OCI-LY7 (cell line): ENCODE measurements at regions not wholly inside any gene's neighbourhood (a gene's known extent, or its start where the extent isn't known, plus 50 kb on each side); places are given as distances from the start of the nearest gene placed in this dataset.
"Not testable (repeated sequence)": the region's sequence is repeated elsewhere in the genome, so short reads cannot be mapped to it uniquely, and the experiment has no call there.

Experiments used
- BruUV-seq: library from RNA; stranded (reverse); fragments of 400-500 nt; replicated peaks from 2 replicates; lab custom pipeline; 2021; lab: Mats Ljungman, UMichigan
- CTCF ChIA-PET: fragments of 300-600 bp; sonication (Branson Sonifier 250); formaldehyde crosslinking; loops from one replicate; lab custom pipeline; 2022; ENCODE audit warnings: antibody characterized with exemption; ENCODE audit not compliant: unreplicated experiment; lab: Charles Lee
- POLR2A ChIA-PET: fragments of 300-600 bp; sonication (Branson Sonifier 250); formaldehyde crosslinking; loops from one replicate; lab custom pipeline; 2022; ENCODE audit warnings: antibody characterized with exemption; lab: Charles Lee
- DNase-seq: peaks from one replicate; pipeline ENCODE4 v3.0.0-alpha.2; 2015; ENCODE audit warnings: low spot score
- H2AFZ ChIP-seq: fragments of 200-600 bp; sonication (generic), shearing (Covaris generic); 2 replicates; pipeline ENCODE4 v1.6.1; 2014; ENCODE audit warnings: mild to moderate bottlenecking, antibody characterized with exemption, low read length, moderate library complexity
- H3K27ac ChIP-seq: fragments of 200-600 bp; sonication (generic); 2 replicates; pipeline ENCODE4 v1.5.1; 2014; ENCODE audit warnings: mixed run types, low read depth, mild to moderate bottlenecking, moderate library complexity, low read length, inconsistent platforms; ENCODE audit not compliant: poor library complexity, severe bottlenecking
- H3K36me3 ChIP-seq: fragments of 200-600 bp; sonication (generic); 2 replicates; pipeline ENCODE4 v1.6.1; 2014; ENCODE audit warnings: mild to moderate bottlenecking, antibody characterized with exemption, low read length, moderate library complexity, mixed read lengths; ENCODE audit not compliant: insufficient read depth
- H3K4me1 ChIP-seq: fragments of 200-600 bp; sonication (generic); 2 replicates; pipeline ENCODE4 v1.5.1; 2014; ENCODE audit warnings: mild to moderate bottlenecking, low read length; ENCODE audit not compliant: insufficient read depth, poor library complexity, severe bottlenecking
- H3K4me2 ChIP-seq: fragments of 200-600 bp; sonication (generic); 2 replicates; pipeline ENCODE4 v1.6.1; 2014; ENCODE audit warnings: mild to moderate bottlenecking, low read length
- H3K4me3 ChIP-seq: fragments of 200-600 bp; sonication (generic); 2 replicates; pipeline ENCODE4 v1.5.1; 2014; ENCODE audit warnings: mild to moderate bottlenecking, low read depth, low read length; ENCODE audit not compliant: poor library complexity, severe bottlenecking
- H3K79me2 ChIP-seq: fragments of 200-600 bp; sonication (generic); 2 replicates; pipeline ENCODE4 v1.6.1; 2016; ENCODE audit warnings: low read depth, mild to moderate bottlenecking, low read length, moderate library complexity, mixed read lengths; ENCODE audit not compliant: insufficient read depth
- H3K9me2 ChIP-seq: fragments of 200-600 bp; sonication (generic); 2 replicates; pipeline ENCODE4 v1.6.1; 2016; ENCODE audit warnings: mild to moderate bottlenecking, low read length, mixed read lengths; ENCODE audit not compliant: insufficient read depth
- H3K9me3 ChIP-seq: fragments of 200-600 bp; sonication (generic); 2 replicates; pipeline ENCODE4 v1.6.1; 2014; ENCODE audit warnings: mild to moderate bottlenecking, mixed run types, low read length, mixed read lengths
- H4K20me1 ChIP-seq: fragments of 200-600 bp; sonication (generic); 2 replicates; pipeline ENCODE4 v1.6.1; 2014; ENCODE audit warnings: mild to moderate bottlenecking, antibody characterized with exemption, low read length, moderate library complexity, mixed read lengths; ENCODE audit not compliant: insufficient read depth
- CTCF ChIP-seq: fragments of 200-600 bp; sonication (generic); conservative IDR thresholded peaks from 2 replicates; pipeline ENCODE4 v1.5.1; 2014; ENCODE audit warnings: mild to moderate bottlenecking, antibody characterized with exemption, low read length, moderate library complexity, mixed read lengths
- EZH2phosphoT487 ChIP-seq: fragments of 200-600 bp; sonication (generic); IDR thresholded peaks from 2 replicates; pipeline ENCODE4 v1.6.1; 2018; ENCODE audit warnings: low read depth, borderline replicate concordance, mild to moderate bottlenecking, mixed run types, antibody characterized with exemption, low read length, moderate library complexity, mixed read lengths
- intact Hi-C: fragments of 100-400 bp; cut with micrococcal nuclease; formaldehyde crosslinking; loops from one replicate; pipeline ENCODE4 v1.10.0; 2022; ENCODE audit not compliant: unreplicated experiment

DNA sequence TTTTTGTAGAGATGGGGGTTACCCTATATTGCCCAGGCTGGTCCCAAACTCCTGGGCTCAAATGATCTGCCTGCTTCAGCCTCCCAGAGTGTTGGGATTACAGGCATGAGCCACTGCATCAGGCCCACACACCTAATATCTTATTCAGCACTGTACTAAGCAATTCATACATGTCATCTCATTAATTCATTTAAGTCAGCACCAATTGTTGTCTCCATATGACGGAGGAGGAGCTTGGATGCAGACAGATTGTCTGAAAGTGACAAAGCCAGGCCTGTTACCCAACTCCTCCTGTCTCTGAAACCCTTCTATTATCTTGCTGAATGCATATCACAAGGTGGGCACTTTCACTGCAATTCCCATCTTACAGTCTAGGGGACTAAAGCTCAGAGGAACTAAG lies 57.5 kb upstream of the ALX4 start:
- H3K9me2 ChIP-seq: no peaks in the 10 kb centered on the region
- POLR2A ChIA-PET: no interaction called here
- H3K4me1 ChIP-seq: no peaks in the 10 kb centered on the region
- H4K20me1 ChIP-seq: no peaks in the 10 kb centered on the region
- H2AFZ ChIP-seq: no peak overlapping the region
- TF ChIP-seq CTCF: no peak
- TF ChIP-seq EZH2phosphoT487: no peak
- no peaks in the 10 kb centered on the region for H3K36me3 ChIP-seq
- H3K4me3 ChIP-seq: no peak overlapping the region
- CTCF ChIA-PET: no interaction called here
- no peak overlapping the region for H3K4me2 ChIP-seq
- no peak for DNase-seq
- BruUV-seq: no TSS peak
- intact Hi-C loops: no loop called here
- H3K79me2 ChIP-seq: no peaks in the 10 kb centered on the region
- H3K9me3 ChIP-seq: no peaks in the 10 kb centered on the region
- H3K27ac ChIP-seq: no peak overlapping the region

DNA sequence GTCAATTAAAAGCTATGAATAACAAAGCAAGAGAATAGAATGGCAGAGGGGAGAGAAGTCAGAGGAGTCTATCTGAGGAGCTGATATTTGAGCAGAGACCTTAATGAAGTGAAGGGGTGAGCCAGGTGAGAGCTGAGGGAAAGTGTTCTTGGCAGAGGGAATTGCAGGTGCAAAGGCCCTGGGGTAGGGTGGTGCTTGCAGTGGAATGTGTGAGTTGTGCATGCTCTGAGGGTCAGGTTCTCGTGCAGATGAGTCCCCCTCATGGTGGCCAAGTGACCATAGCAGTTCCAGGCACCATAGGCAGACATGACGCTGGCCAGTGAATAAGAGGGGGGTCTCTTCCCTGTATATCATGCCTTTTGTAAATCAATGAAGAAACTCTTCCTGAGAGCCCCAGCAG lies 58.9 kb upstream of the ALX4 start:
- ChIA-PET POLR2A (no interaction called here), CTCF (no interaction called here)
- no peaks in the 10 kb centered on the region for H3K36me3 ChIP-seq
- no peak for DNase-seq
- H3K9me2 ChIP-seq: no peaks in the 10 kb centered on the region
- no peak overlapping the region for H3K4me3 ChIP-seq
- TF ChIP-seq CTCF (no peak), EZH2phosphoT487 (no peak)
- no peaks in the 10 kb centered on the region for H4K20me1 ChIP-seq
- intact Hi-C loops: no loop called here
- BruUV-seq: no TSS peak
- no peak overlapping the region for H3K4me2 ChIP-seq
- no peaks in the 10 kb centered on the region for H3K79me2 ChIP-seq
- no peaks in the 10 kb centered on the region for H3K4me1 ChIP-seq
- no peaks in the 10 kb centered on the region for H3K9me3 ChIP-seq
- no peak overlapping the region for H2AFZ ChIP-seq
- no peak overlapping the region for H3K27ac ChIP-seq

- BruUV-seq, H2AFZ ChIP-seq, H3K79me2 ChIP-seq, H3K36me3 ChIP-seq, H3K4me3 ChIP-seq, H3K4me1 ChIP-seq, H3K4me2 ChIP-seq, POLR2A ChIA-PET, DNase-seq, CTCF ChIA-PET, H3K9me2 ChIP-seq, H3K27ac ChIP-seq, H3K9me3 ChIP-seq, intact Hi-C loops, H4K20me1 ChIP-seq: not testable (repeated sequence)
These were observed 61.1 kb upstream of the ALX4 start for GRCh38 chr11:44371042-44371441.
